Liver (tissue), 2 donors: ENCODE measurements at regions not wholly inside any gene's neighbourhood (a gene's known extent, or its start where the extent isn't known, plus 50 kb on each side); places are given as distances from the start of the nearest gene placed in this dataset.

ENCODE experiments used
- RAD21 ChIP-seq, 2 donors: IDR thresholded peaks; 2 replicates each; pipeline ENCODE4 v1.6.1; 2016; ENCODE audit warnings: antibody characterized with exemption in 2 of 2, mild to moderate bottlenecking in 2 of 2
- TAF1 ChIP-seq: conservative IDR thresholded peaks from 2 replicates; pipeline ENCODE4 v1.6.1; 2016; ENCODE audit warnings: antibody characterized with exemption, mild to moderate bottlenecking
- donor health status: healthy.

DNA sequence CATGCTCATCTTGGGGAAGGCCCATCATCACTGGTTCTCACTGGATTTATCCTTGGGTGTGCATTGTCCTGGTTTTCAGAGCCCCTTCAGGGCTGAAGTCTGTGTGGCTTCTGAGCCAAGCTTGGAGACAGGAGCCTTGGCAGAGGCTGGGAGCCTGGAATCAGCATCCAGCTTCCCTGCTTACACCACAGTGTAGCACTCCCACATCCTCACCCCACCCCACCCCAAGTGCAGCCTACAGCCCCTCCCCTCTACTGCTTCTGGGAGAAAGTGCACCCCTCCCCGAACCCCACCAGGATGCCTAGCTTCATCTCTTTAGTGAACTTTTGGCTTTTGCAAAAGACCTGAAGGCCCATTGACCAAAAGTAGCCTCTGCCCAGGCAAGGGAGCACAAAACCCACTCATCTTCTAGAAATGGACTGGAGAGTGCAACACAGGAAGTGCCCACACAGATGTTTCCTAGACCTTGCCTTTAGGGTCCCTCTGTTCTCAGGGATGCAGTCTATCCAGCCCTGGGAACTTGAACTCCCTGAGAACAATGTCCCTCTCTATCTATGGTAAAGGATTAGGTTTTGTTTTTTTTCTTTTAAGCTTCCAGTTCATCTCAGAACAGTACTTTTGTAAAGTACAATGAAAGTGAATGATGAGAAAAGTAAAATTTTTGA is 189.7 kb downstream of the PALM2AKAP2 start:
- TF ChIP-seq TAF1, result no peak
- peak in 1 of 2 donors; percentile 49 for TF ChIP-seq RAD21 (IDR thresholded peaks at IDR 0.05)
